GM23338 (cell line): ENCODE measurements at regions not wholly inside any gene's neighbourhood (a gene's known extent, or its start where the extent isn't known, plus 50 kb on each side); places are given as distances from the start of the nearest gene placed in this dataset.

Experiments used
- CREB1 ChIP-seq: fragments of 250-450 bp; sonication (Bioruptor Pico); IDR thresholded peaks from 2 replicates; pipeline ENCODE4 v1.5.0; 2020; ENCODE audit warnings: low read depth, mild to moderate bottlenecking, moderate library complexity
- EZH2 ChIP-seq: fragments of 200-600 bp; sonication (generic); IDR thresholded peaks from one replicate; pipeline ENCODE4 v1.8.0; 2017; ENCODE audit warnings: antibody characterized with exemption, mild to moderate bottlenecking, low read depth; ENCODE audit not compliant: unreplicated experiment
- EZH2phosphoT487 ChIP-seq: fragments of 200-600 bp; sonication (generic); IDR thresholded peaks from one replicate; pipeline ENCODE4 v1.8.1; 2018; ENCODE audit warnings: antibody characterized with exemption; ENCODE audit not compliant: unreplicated experiment
- JUNB ChIP-seq: IDR thresholded peaks from one replicate; pipeline ENCODE4 v1.6.1; 2016; ENCODE audit warnings: antibody characterized with exemption; ENCODE audit not compliant: unreplicated experiment
- NANOG ChIP-seq: IDR thresholded peaks from 2 replicates; pipeline ENCODE4 v1.6.1; 2016; ENCODE audit warnings: antibody characterized with exemption, borderline replicate concordance
- POLR2AphosphoS5 ChIP-seq: IDR thresholded peaks from 2 replicates; pipeline ENCODE4 v1.6.1; 2016; ENCODE audit warnings: antibody characterized with exemption, low read depth
- STAT1 ChIP-seq: IDR thresholded peaks from one replicate; pipeline ENCODE4 v1.6.1; 2016; ENCODE audit warnings: antibody characterized with exemption; ENCODE audit not compliant: unreplicated experiment
- ZNF114 ChIP-seq: fragments of 250-450 bp; sonication (Bioruptor Pico); IDR thresholded peaks from 2 replicates; pipeline ENCODE4 v1.5.0; 2020; ENCODE audit warnings: mild to moderate bottlenecking, moderate library complexity
- ZNF331 ChIP-seq: fragments of 250-450 bp; sonication (Bioruptor Pico); IDR thresholded peaks from 2 replicates; pipeline ENCODE4 v1.5.0; 2020; ENCODE audit warnings: low read depth, mild to moderate bottlenecking, moderate library complexity
- TF ChIP-seq, protein P1 (sequence below), 2 experiments: fragments of 200-600 bp in 1 of 2; sonication (generic) in 1 of 2; conservative IDR thresholded peaks; 2 replicates each; pipeline versions ENCODE4 v1.5.1 to v1.6.1; 2016 to 2017; ENCODE audit warnings: antibody characterized with exemption in 2 of 2, low read depth in 2 of 2, mild to moderate bottlenecking in 2 of 2, moderate library complexity in 1 of 2
- TF ChIP-seq, protein P2 (sequence below): IDR thresholded peaks from 2 replicates; pipeline ENCODE4 v1.6.1; 2016; ENCODE audit warnings: antibody characterized with exemption
- TF ChIP-seq, protein P3 (sequence below): IDR thresholded peaks from one replicate; pipeline ENCODE4 v1.6.1; 2018; ENCODE audit warnings: antibody characterized with exemption; ENCODE audit not compliant: unreplicated experiment
- TF ChIP-seq, protein P4 (sequence below): fragments of 250-450 bp; sonication (Bioruptor Pico); IDR thresholded peaks from 2 replicates; pipeline ENCODE4 v1.5.0; 2020; ENCODE audit warnings: mild to moderate bottlenecking, moderate library complexity

DNA sequence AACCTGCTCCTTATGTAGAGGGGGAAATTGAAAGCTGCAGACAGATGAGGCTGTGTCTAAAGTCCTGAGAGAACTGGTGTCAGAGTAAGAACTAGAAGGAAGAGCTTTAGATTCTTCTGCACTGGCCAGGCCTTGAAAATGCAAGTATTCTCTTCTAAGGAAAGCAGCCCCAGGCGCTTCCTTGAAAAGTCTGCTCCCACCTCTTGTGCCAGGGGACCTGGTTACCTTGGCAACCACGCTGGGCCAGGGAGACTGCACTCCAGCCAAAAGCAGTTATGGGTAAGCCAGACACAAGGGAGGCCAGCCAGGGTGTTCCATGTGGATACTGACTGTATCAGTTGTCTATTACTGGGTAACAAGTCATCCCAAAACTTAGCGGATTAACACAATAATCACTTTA lies 228.6 kb upstream of the SDK2 start:
- TF ChIP-seq CREB1 (no peak), EZH2 (no peak), POLR2AphosphoS5 (no peak), EZH2phosphoT487 (no peak), NANOG (no peak), ZNF331 (no peak), JUNB (no peak), STAT1 (no peak), ZNF114 (CRISPR knock-in tag) (no peak)
- TF ChIP-seq, protein P1, sequence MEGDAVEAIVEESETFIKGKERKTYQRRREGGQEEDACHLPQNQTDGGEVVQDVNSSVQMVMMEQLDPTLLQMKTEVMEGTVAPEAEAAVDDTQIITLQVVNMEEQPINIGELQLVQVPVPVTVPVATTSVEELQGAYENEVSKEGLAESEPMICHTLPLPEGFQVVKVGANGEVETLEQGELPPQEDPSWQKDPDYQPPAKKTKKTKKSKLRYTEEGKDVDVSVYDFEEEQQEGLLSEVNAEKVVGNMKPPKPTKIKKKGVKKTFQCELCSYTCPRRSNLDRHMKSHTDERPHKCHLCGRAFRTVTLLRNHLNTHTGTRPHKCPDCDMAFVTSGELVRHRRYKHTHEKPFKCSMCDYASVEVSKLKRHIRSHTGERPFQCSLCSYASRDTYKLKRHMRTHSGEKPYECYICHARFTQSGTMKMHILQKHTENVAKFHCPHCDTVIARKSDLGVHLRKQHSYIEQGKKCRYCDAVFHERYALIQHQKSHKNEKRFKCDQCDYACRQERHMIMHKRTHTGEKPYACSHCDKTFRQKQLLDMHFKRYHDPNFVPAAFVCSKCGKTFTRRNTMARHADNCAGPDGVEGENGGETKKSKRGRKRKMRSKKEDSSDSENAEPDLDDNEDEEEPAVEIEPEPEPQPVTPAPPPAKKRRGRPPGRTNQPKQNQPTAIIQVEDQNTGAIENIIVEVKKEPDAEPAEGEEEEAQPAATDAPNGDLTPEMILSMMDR (conservative IDR thresholded peaks at IDR 0.05; ENCODE audit: low read depth in 2 of 2), result no peak
- TF ChIP-seq, protein P2, sequence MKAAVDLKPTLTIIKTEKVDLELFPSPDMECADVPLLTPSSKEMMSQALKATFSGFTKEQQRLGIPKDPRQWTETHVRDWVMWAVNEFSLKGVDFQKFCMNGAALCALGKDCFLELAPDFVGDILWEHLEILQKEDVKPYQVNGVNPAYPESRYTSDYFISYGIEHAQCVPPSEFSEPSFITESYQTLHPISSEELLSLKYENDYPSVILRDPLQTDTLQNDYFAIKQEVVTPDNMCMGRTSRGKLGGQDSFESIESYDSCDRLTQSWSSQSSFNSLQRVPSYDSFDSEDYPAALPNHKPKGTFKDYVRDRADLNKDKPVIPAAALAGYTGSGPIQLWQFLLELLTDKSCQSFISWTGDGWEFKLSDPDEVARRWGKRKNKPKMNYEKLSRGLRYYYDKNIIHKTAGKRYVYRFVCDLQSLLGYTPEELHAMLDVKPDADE, result no peak
- TF ChIP-seq, protein P3, sequence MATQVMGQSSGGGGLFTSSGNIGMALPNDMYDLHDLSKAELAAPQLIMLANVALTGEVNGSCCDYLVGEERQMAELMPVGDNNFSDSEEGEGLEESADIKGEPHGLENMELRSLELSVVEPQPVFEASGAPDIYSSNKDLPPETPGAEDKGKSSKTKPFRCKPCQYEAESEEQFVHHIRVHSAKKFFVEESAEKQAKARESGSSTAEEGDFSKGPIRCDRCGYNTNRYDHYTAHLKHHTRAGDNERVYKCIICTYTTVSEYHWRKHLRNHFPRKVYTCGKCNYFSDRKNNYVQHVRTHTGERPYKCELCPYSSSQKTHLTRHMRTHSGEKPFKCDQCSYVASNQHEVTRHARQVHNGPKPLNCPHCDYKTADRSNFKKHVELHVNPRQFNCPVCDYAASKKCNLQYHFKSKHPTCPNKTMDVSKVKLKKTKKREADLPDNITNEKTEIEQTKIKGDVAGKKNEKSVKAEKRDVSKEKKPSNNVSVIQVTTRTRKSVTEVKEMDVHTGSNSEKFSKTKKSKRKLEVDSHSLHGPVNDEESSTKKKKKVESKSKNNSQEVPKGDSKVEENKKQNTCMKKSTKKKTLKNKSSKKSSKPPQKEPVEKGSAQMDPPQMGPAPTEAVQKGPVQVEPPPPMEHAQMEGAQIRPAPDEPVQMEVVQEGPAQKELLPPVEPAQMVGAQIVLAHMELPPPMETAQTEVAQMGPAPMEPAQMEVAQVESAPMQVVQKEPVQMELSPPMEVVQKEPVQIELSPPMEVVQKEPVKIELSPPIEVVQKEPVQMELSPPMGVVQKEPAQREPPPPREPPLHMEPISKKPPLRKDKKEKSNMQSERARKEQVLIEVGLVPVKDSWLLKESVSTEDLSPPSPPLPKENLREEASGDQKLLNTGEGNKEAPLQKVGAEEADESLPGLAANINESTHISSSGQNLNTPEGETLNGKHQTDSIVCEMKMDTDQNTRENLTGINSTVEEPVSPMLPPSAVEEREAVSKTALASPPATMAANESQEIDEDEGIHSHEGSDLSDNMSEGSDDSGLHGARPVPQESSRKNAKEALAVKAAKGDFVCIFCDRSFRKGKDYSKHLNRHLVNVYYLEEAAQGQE, result no peak
- TF ChIP-seq, protein P4, sequence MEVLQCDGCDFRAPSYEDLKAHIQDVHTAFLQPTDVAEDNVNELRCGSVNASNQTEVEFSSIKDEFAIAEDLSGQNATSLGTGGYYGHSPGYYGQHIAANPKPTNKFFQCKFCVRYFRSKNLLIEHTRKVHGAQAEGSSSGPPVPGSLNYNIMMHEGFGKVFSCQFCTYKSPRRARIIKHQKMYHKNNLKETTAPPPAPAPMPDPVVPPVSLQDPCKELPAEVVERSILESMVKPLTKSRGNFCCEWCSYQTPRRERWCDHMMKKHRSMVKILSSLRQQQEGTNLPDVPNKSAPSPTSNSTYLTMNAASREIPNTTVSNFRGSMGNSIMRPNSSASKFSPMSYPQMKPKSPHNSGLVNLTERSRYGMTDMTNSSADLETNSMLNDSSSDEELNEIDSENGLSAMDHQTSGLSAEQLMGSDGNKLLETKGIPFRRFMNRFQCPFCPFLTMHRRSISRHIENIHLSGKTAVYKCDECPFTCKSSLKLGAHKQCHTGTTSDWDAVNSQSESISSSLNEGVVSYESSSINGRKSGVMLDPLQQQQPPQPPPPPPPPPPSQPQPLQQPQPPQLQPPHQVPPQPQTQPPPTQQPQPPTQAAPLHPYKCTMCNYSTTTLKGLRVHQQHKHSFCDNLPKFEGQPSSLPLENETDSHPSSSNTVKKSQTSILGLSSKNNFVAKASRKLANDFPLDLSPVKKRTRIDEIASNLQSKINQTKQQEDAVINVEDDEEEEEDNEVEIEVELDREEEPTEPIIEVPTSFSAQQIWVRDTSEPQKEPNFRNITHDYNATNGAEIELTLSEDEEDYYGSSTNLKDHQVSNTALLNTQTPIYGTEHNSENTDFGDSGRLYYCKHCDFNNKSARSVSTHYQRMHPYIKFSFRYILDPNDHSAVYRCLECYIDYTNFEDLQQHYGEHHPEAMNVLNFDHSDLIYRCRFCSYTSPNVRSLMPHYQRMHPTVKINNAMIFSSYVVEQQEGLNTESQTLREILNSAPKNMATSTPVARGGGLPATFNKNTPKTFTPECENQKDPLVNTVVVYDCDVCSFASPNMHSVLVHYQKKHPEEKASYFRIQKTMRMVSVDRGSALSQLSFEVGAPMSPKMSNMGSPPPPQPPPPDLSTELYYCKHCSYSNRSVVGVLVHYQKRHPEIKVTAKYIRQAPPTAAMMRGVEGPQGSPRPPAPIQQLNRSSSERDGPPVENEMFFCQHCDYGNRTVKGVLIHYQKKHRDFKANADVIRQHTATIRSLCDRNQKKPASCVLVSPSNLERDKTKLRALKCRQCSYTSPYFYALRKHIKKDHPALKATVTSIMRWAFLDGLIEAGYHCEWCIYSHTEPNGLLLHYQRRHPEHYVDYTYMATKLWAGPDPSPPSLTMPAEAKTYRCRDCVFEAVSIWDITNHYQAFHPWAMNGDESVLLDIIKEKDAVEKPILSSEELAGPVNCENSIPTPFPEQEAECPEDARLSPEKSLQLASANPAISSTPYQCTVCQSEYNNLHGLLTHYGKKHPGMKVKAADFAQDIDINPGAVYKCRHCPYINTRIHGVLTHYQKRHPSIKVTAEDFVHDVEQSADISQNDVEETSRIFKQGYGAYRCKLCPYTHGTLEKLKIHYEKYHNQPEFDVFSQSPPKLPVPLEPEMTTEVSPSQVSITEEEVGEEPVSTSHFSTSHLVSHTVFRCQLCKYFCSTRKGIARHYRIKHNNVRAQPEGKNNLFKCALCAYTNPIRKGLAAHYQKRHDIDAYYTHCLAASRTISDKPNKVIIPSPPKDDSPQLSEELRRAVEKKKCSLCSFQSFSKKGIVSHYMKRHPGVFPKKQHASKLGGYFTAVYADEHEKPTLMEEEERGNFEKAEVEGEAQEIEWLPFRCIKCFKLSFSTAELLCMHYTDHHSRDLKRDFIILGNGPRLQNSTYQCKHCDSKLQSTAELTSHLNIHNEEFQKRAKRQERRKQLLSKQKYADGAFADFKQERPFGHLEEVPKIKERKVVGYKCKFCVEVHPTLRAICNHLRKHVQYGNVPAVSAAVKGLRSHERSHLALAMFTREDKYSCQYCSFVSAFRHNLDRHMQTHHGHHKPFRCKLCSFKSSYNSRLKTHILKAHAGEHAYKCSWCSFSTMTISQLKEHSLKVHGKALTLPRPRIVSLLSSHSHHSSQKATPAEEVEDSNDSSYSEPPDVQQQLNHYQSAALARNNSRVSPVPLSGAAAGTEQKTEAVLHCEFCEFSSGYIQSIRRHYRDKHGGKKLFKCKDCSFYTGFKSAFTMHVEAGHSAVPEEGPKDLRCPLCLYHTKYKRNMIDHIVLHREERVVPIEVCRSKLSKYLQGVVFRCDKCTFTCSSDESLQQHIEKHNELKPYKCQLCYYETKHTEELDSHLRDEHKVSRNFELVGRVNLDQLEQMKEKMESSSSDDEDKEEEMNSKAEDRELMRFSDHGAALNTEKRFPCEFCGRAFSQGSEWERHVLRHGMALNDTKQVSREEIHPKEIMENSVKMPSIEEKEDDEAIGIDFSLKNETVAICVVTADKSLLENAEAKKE (CRISPR knock-in tag), result no peak
